B cell (primary cell): ENCODE measurements at regions not wholly inside any gene's neighbourhood (a gene's known extent, or its start where the extent isn't known, plus 50 kb on each side); places are given as distances from the start of the nearest gene placed in this dataset.

Experiments used
- EZH2 ChIP-seq: IDR thresholded peaks from 2 replicates; pipeline ENCODE4 v1.6.1; 2012; ENCODE audit warnings: borderline replicate concordance, low read depth, mild to moderate bottlenecking, moderate library complexity, low read length; ENCODE audit not compliant: insufficient read depth, poor library complexity, severe bottlenecking
- TF ChIP-seq, protein P1 (sequence below): fragments of 200-600 bp; IDR thresholded peaks from one replicate; pipeline ENCODE4 v1.8.0; 2022; ENCODE audit warnings: antibody characterized with exemption, mild to moderate bottlenecking

DNA sequence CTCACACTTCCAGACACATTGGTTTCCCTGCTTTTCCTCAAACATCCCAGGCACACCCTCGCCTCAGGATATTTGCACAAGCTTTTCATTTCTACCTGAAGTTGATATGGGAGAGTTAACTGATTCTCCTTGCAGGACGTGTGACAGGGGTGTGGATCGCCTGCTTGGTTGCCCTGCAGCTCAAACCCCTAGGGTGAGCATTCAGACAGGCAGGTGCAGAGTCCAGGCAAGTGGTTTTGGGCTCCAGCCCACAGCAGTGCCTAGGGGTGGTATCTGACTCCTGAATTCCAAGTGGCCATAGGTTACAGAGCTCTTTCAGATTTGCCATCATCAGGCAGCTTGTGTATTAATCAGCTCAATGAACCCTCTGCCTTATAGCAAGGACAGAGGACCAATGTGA, 1104.2 kb upstream of the IGFBP7 start:
- no peak for TF ChIP-seq EZH2
- TF ChIP-seq, protein P1, sequence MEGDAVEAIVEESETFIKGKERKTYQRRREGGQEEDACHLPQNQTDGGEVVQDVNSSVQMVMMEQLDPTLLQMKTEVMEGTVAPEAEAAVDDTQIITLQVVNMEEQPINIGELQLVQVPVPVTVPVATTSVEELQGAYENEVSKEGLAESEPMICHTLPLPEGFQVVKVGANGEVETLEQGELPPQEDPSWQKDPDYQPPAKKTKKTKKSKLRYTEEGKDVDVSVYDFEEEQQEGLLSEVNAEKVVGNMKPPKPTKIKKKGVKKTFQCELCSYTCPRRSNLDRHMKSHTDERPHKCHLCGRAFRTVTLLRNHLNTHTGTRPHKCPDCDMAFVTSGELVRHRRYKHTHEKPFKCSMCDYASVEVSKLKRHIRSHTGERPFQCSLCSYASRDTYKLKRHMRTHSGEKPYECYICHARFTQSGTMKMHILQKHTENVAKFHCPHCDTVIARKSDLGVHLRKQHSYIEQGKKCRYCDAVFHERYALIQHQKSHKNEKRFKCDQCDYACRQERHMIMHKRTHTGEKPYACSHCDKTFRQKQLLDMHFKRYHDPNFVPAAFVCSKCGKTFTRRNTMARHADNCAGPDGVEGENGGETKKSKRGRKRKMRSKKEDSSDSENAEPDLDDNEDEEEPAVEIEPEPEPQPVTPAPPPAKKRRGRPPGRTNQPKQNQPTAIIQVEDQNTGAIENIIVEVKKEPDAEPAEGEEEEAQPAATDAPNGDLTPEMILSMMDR: no peak
